Activated T-helper 17 cell treated with anti-CD3 and anti-CD28 coated beads, Interleukin-2, amount 50 U/mL, for 72 hours (primary cell): ENCODE measurements at regions not wholly inside any gene's neighbourhood (a gene's known extent, or its start where the extent isn't known, plus 50 kb on each side); places are given as distances from the start of the nearest gene placed in this dataset.

Experiments used
- ATAC-seq: fragments of 150-1000 bp; cut with Tn5 transposase; replicated peaks from 2 replicates; pipeline ENCODE4 v1.10.0; 2021; ENCODE audit warnings: mild to moderate bottlenecking, moderate library complexity
- H3K27ac Mint-ChIP-seq: one replicate; pipeline ENCODE4 v1.8.0; 2022; ENCODE audit warnings: mixed read lengths
- H3K27me3 Mint-ChIP-seq: one replicate; pipeline ENCODE4 v1.8.0; 2022; ENCODE audit warnings: mixed read lengths
- H3K36me3 Mint-ChIP-seq: one replicate; pipeline ENCODE4 v1.8.0; 2022; ENCODE audit warnings: low read depth, mild to moderate bottlenecking, mixed read lengths
- H3K4me1 Mint-ChIP-seq: one replicate; pipeline ENCODE4 v1.8.0; 2022; ENCODE audit warnings: mixed read lengths
- H3K4me3 Mint-ChIP-seq: one replicate; pipeline ENCODE4 v1.8.0; 2022; ENCODE audit warnings: mild to moderate bottlenecking, mixed read lengths
- H3K9me3 Mint-ChIP-seq: one replicate; pipeline ENCODE4 v1.8.0; 2022; ENCODE audit warnings: mixed read lengths

DNA sequence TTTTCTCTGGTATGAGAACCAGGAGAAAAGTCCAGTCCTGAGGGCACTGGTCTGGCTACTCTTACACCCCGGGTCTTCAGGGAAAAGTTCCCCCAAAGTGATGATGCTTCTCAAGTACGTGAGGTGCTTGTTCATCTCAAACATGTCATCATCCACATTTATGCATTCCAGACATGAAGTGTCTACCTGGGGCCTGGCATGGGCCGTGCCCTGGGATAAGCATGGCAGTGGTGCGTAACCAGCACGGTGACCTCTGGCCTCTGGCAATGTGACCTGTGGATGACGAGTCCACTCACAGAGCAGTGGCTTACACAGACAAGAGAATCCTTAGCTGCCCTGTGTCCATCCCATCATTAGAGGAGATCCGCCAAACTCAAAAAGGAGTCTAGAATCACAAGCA lies 74.8 kb upstream of the LGALSL start:
- H3K36me3 Mint-ChIP-seq, result no peaks in the 10 kb centered on the region
- H3K27ac Mint-ChIP-seq, result no peak overlapping the region
- H3K4me3 Mint-ChIP-seq, result no peak overlapping the region
- H3K9me3 Mint-ChIP-seq, result no peaks in the 10 kb centered on the region
- peaks cover 3% of the 10 kb centered on the region for H3K27me3 Mint-ChIP-seq
- H3K4me1 Mint-ChIP-seq, result no peaks in the 10 kb centered on the region
- ATAC-seq, result no peak

- no peak for ATAC-seq
- Mint-ChIP-seq H3K4me1 (no peaks in the 10 kb centered on the region), H3K27me3 (peaks cover 3% of the 10 kb centered on the region), H3K27ac (no peak overlapping the region), H3K36me3 (no peaks in the 10 kb centered on the region), H3K4me3 (no peak overlapping the region), H3K9me3 (no peaks in the 10 kb centered on the region)
Observed at GRCh38 chr2:64380853-64381527, 73.0 kb upstream of the LGALSL start.

DNA sequence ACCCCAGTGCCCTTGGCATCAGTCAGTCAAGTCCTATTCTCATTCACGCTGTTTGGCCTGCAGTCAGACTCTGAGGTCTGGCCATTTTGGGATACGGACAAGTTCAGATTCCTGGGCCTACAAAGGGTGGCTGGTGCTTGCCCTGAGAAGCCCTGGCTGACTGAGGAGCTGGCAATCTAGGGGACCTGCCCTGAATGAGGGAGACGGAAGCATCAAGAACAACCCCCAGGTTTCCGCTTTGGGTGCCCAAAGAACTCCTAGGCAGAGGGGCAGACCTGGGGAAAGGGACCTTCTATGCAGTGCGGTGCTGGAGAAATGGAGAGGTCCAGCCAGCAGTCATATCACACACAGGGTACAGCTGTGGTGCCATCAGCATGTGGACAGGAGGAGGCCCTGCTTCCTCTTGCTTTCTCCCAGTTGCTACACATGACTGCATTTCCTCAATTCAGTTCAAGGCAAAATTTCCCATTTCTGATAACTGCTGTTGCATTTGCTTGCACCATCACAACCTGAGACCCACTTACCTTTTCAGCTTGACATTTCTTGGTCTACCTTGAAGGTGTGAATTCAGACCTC lies 70.9 kb upstream of the LGALSL start:
- ATAC-seq, result no peak
- Mint-ChIP-seq H3K27ac (no peak overlapping the region), H3K4me3 (no peak overlapping the region), H3K9me3 (no peaks in the 10 kb centered on the region), H3K36me3 (no peaks in the 10 kb centered on the region), H3K27me3 (peaks cover 3% of the 10 kb centered on the region), H3K4me1 (no peaks in the 10 kb centered on the region)

DNA sequence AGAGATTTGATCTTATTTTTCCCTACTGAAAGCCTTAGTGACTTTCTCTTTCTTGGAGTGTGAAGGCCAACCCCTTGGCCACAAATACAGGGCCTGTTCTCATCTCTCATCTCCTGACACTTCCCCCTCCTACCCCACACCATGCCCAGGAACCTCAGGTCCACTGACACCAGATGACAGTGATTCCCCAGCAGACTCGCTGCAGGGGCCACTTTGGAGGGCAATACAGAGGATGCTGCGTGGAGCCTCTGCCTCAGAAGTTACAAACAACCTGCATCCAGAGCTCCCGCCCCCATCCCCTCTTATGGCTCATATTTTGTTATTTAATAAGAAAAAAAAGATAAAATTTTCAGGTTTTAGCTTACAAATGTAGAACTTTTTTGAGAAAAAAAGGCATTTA lies 70.1 kb upstream of the LGALSL start:
- H3K9me3 Mint-ChIP-seq, result no peaks in the 10 kb centered on the region
- H3K27me3 Mint-ChIP-seq, result peaks cover 3% of the 10 kb centered on the region
- no peaks in the 10 kb centered on the region for H3K4me1 Mint-ChIP-seq
- H3K36me3 Mint-ChIP-seq, result no peaks in the 10 kb centered on the region
- H3K27ac Mint-ChIP-seq, result no peak overlapping the region
- no peak overlapping the region for H3K4me3 Mint-ChIP-seq
- ATAC-seq, result no peak

DNA sequence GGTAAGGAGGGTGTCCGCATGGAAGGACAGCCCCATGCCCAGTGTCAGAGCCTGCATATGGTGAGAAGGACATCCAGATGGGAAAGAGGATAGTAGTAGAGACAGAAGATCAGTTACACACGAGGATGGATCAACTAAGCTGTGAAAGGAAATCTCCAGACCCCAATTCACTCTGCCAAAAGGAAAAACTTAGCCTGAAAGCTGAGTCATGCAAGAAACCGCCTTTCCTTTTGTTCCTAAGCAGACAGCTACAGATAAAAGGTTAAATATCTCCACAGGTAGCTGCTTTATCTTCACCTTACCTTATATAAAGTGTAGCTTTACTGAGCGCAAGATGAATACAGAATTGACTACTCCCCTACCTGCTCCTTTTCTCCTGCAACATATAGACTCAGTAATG lies 67.3 kb upstream of the LGALSL start:
- peaks cover 13% of the 10 kb centered on the region for H3K9me3 Mint-ChIP-seq
- H3K27ac Mint-ChIP-seq, result no peak overlapping the region
- no peak overlapping the region for H3K4me3 Mint-ChIP-seq
- H3K4me1 Mint-ChIP-seq, result no peaks in the 10 kb centered on the region
- ATAC-seq, result no peak
- H3K36me3 Mint-ChIP-seq, result no peaks in the 10 kb centered on the region
- peaks cover 7% of the 10 kb centered on the region for H3K27me3 Mint-ChIP-seq

- Mint-ChIP-seq H3K9me3 (peaks cover 16% of the 10 kb centered on the region), H3K36me3 (no peaks in the 10 kb centered on the region), H3K4me3 (no peak overlapping the region), H3K4me1 (no peaks in the 10 kb centered on the region), H3K27ac (no peak overlapping the region), H3K27me3 (peaks cover 9% of the 10 kb centered on the region)
- ATAC-seq, result no peak
Observed at GRCh38 chr2:64390586-64390985, 63.4 kb upstream of the LGALSL start.

- Mint-ChIP-seq H3K4me1 (no peaks in the 10 kb centered on the region), H3K36me3 (no peaks in the 10 kb centered on the region), H3K4me3 (no peak overlapping the region), H3K27ac (no peak overlapping the region), H3K9me3 (peaks cover 16% of the 10 kb centered on the region), H3K27me3 (peaks cover 9% of the 10 kb centered on the region)
- no peak for ATAC-seq
Observed at GRCh38 chr2:64391424-64391823, 62.5 kb upstream of the LGALSL start.

- Mint-ChIP-seq H3K9me3 (peaks cover 16% of the 10 kb centered on the region), H3K36me3 (no peaks in the 10 kb centered on the region), H3K4me3 (no peak overlapping the region), H3K27ac (no peak overlapping the region), H3K4me1 (no peaks in the 10 kb centered on the region), H3K27me3 (peaks cover 9% of the 10 kb centered on the region)
- no peak for ATAC-seq
Observed at GRCh38 chr2:64391940-64392339, 62.0 kb upstream of the LGALSL start.

DNA sequence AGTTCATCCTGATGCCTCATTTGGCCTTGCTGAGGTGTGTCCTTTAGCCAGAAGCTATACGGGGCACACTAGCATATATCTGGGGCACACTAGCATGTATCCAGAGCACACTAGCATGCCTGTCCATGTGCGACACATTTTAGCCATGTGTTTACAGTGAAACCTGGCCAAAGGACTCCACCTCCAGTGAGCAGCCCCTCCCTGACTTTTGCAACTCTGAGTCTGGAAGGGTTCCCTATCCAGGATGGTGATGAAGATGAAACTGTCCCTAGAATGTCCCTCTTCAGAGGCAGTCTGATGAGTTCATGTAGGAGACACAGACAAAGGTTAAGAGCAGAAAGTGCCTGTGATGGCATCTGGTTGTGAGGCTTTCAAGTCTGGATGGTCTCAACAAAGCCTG lies 61.4 kb upstream of the LGALSL start:
- H3K9me3 Mint-ChIP-seq, result peaks cover 16% of the 10 kb centered on the region
- no peak overlapping the region for H3K27ac Mint-ChIP-seq
- no peak for ATAC-seq
- H3K4me1 Mint-ChIP-seq, result no peaks in the 10 kb centered on the region
- H3K4me3 Mint-ChIP-seq, result no peak overlapping the region
- no peaks in the 10 kb centered on the region for H3K36me3 Mint-ChIP-seq
- peaks cover 9% of the 10 kb centered on the region for H3K27me3 Mint-ChIP-seq

- no peaks in the 10 kb centered on the region for H3K36me3 Mint-ChIP-seq
- H3K9me3 Mint-ChIP-seq, result peaks cover 16% of the 10 kb centered on the region
- H3K27me3 Mint-ChIP-seq, result peaks cover 9% of the 10 kb centered on the region
- no peak overlapping the region for H3K4me3 Mint-ChIP-seq
- H3K4me1 Mint-ChIP-seq, result no peaks in the 10 kb centered on the region
- no peak overlapping the region for H3K27ac Mint-ChIP-seq
- ATAC-seq, result no peak
Observed at GRCh38 chr2:64393383-64394010, 60.5 kb upstream of the LGALSL start.

- ATAC-seq, result no peak
- no peak overlapping the region for H3K27ac Mint-ChIP-seq
- peaks cover 9% of the 10 kb centered on the region for H3K27me3 Mint-ChIP-seq
- H3K4me1 Mint-ChIP-seq, result no peaks in the 10 kb centered on the region
- H3K4me3 Mint-ChIP-seq, result no peak overlapping the region
- H3K36me3 Mint-ChIP-seq, result no peaks in the 10 kb centered on the region
- H3K9me3 Mint-ChIP-seq, result peaks cover 16% of the 10 kb centered on the region
Observed at GRCh38 chr2:64394153-64394552, 59.8 kb upstream of the LGALSL start.

- Mint-ChIP-seq H3K4me1 (no peaks in the 10 kb centered on the region), H3K27me3 (peaks cover 4% of the 10 kb centered on the region), H3K4me3 (no peak overlapping the region), H3K36me3 (no peaks in the 10 kb centered on the region), H3K27ac (no peak overlapping the region), H3K9me3 (peaks cover 10% of the 10 kb centered on the region)
- no peak for ATAC-seq
Observed at GRCh38 chr2:64396001-64396400, 58.0 kb upstream of the LGALSL start.

GRCh38 chr2:64396551-64396950 lies 57.4 kb upstream of the LGALSL start:
- Mint-ChIP-seq H3K4me1 (no peaks in the 10 kb centered on the region), H3K27me3 (peaks cover 3% of the 10 kb centered on the region), H3K27ac (no peak overlapping the region), H3K4me3 (no peak overlapping the region), H3K36me3 (no peaks in the 10 kb centered on the region), H3K9me3 (peaks cover 4% of the 10 kb centered on the region)
- ATAC-seq, result no peak

GRCh38 chr2:64398516-64399129 lies 55.3 kb upstream of the LGALSL start:
- Mint-ChIP-seq H3K4me3 (no peak overlapping the region), H3K9me3 (no peaks in the 10 kb centered on the region), H3K27me3 (peaks cover 3% of the 10 kb centered on the region), H3K4me1 (no peaks in the 10 kb centered on the region), H3K27ac (no peak overlapping the region), H3K36me3 (no peaks in the 10 kb centered on the region)
- no peak for ATAC-seq

DNA sequence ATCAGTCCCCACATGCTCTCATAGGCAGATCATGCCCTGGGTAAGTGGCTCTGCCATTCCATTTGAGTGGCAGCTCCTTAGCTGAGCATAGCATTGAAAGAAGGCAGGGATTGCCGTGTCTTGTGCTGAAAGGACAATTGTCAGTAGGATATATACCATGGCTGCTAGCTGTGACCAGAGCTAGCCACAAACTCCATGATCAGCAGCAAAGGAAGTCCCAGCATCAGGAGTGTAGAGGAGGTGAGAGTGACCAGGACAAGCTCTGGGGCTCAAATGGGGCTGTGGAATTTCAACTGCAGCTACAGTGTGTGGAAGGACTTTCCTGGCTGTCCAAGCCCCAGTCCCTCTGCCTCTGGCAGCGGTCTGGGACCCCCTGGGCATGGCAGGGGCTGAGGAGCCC lies 54.4 kb upstream of the LGALSL start:
- Mint-ChIP-seq H3K4me1 (no peaks in the 10 kb centered on the region), H3K36me3 (no peaks in the 10 kb centered on the region), H3K4me3 (no peak overlapping the region), H3K27ac (no peak overlapping the region), H3K27me3 (no peaks in the 10 kb centered on the region), H3K9me3 (no peaks in the 10 kb centered on the region)
- ATAC-seq, result no peak
